GM23338 (cell line): ENCODE measurements at regions not wholly inside any gene's neighbourhood (a gene's known extent, or its start where the extent isn't known, plus 50 kb on each side); places are given as distances from the start of the nearest gene placed in this dataset.
A peak's percentile ranks its signal among the peaks of the same experiment; 100 is the strongest.

Experiments used
- ATAC-seq: fragments of 200-7000 bp; cut with Tn5 transposase; 3 replicates; pipeline ENCODE4 v1.9.1; 2020
- DNase-seq: peaks from one replicate; pipeline ENCODE4 v3.0.0-alpha.2; 2015; ENCODE audit warnings: low spot score
- H2AFZ ChIP-seq: fragments of 200-600 bp; sonication (generic); 2 replicates; pipeline ENCODE4 v1.8.0; 2016; ENCODE audit warnings: antibody characterized with exemption, mild to moderate bottlenecking, moderate library complexity
- H3F3A ChIP-seq: fragments of 200-600 bp; sonication (generic); replicated peaks from 2 replicates; pipeline ENCODE4 v1.8.0; 2017; ENCODE audit warnings: antibody characterized with exemption, mixed run types, low read depth
- H3K27ac ChIP-seq: fragments of 200-600 bp; sonication (generic); 2 replicates; pipeline ENCODE4 v1.6.1; 2016; ENCODE audit warnings: low read depth
- H3K27me3 ChIP-seq: fragments of 200-600 bp; sonication (generic); 2 replicates; pipeline ENCODE4 v1.8.0; 2016; ENCODE audit warnings: mild to moderate bottlenecking, mixed run types, moderate library complexity; ENCODE audit not compliant: insufficient read depth
- H3K36me3 ChIP-seq: fragments of 200-600 bp; sonication (generic); 2 replicates; pipeline ENCODE4 v1.8.0; 2016; ENCODE audit warnings: mild to moderate bottlenecking; ENCODE audit not compliant: insufficient read depth
- H3K4me1 ChIP-seq: fragments of 200-600 bp; sonication (generic); 2 replicates; pipeline ENCODE4 v1.8.0; 2016; ENCODE audit warnings: mild to moderate bottlenecking, moderate library complexity; ENCODE audit not compliant: insufficient read depth
- H3K4me2 ChIP-seq: fragments of 200-600 bp; sonication (generic); 2 replicates; pipeline ENCODE4 v1.7.1; 2017; ENCODE audit warnings: mixed run types
- H3K4me3 ChIP-seq: fragments of 200-600 bp; sonication (generic); 2 replicates; pipeline ENCODE4 v1.6.1; 2016; ENCODE audit warnings: mixed run types
- H3K79me2 ChIP-seq: fragments of 200-600 bp; sonication (generic); replicated peaks from 2 replicates; pipeline ENCODE4 v1.8.0; 2017; ENCODE audit warnings: mild to moderate bottlenecking; ENCODE audit not compliant: insufficient read depth
- H3K9me2 ChIP-seq: fragments of 200-600 bp; sonication (generic); 2 replicates; pipeline ENCODE4 v1.8.0; 2017; ENCODE audit not compliant: insufficient read depth
- H4K20me1 ChIP-seq: fragments of 200-600 bp; sonication (generic); replicated peaks from 2 replicates; pipeline ENCODE4 v1.8.0; 2017; ENCODE audit warnings: mild to moderate bottlenecking; ENCODE audit not compliant: insufficient read depth
- H3K27ac Mint-ChIP-seq: 2 replicates; pipeline ENCODE4 v1.8.0; 2020; ENCODE audit warnings: inconsistent platforms, mild to moderate bottlenecking, moderate library complexity, mixed read lengths
- H3K27me3 Mint-ChIP-seq: 3 replicates; pipeline ENCODE4 v1.8.0; 2022; ENCODE audit warnings: low read depth, mild to moderate bottlenecking, moderate library complexity, mixed read lengths, inconsistent platforms; ENCODE audit not compliant: insufficient read depth, poor library complexity
- H3K36me3 Mint-ChIP-seq: 3 replicates; pipeline ENCODE4 v1.8.0; 2021; ENCODE audit warnings: low read depth, mild to moderate bottlenecking, inconsistent platforms, moderate library complexity, mixed read lengths
- H3K4me1 Mint-ChIP-seq: 3 replicates; pipeline ENCODE4 v1.8.0; 2020; ENCODE audit warnings: mild to moderate bottlenecking, inconsistent platforms, mixed read lengths
- H3K4me3 Mint-ChIP-seq: 3 replicates; pipeline ENCODE4 v1.8.0; 2021; ENCODE audit warnings: moderate library complexity, mild to moderate bottlenecking, inconsistent platforms, mixed read lengths
- H3K9me3 Mint-ChIP-seq: 3 replicates; pipeline ENCODE4 v1.8.0; 2020; ENCODE audit warnings: moderate library complexity, mild to moderate bottlenecking, inconsistent platforms, mixed read lengths
- CREB1 ChIP-seq: fragments of 250-450 bp; sonication (Bioruptor Pico); IDR thresholded peaks from 2 replicates; pipeline ENCODE4 v1.5.0; 2020; ENCODE audit warnings: low read depth, mild to moderate bottlenecking, moderate library complexity
- EZH2 ChIP-seq: fragments of 200-600 bp; sonication (generic); IDR thresholded peaks from one replicate; pipeline ENCODE4 v1.8.0; 2017; ENCODE audit warnings: antibody characterized with exemption, mild to moderate bottlenecking, low read depth; ENCODE audit not compliant: unreplicated experiment
- EZH2phosphoT487 ChIP-seq: fragments of 200-600 bp; sonication (generic); IDR thresholded peaks from one replicate; pipeline ENCODE4 v1.8.1; 2018; ENCODE audit warnings: antibody characterized with exemption; ENCODE audit not compliant: unreplicated experiment
- JUNB ChIP-seq: IDR thresholded peaks from one replicate; pipeline ENCODE4 v1.6.1; 2016; ENCODE audit warnings: antibody characterized with exemption; ENCODE audit not compliant: unreplicated experiment
- NANOG ChIP-seq: IDR thresholded peaks from 2 replicates; pipeline ENCODE4 v1.6.1; 2016; ENCODE audit warnings: antibody characterized with exemption, borderline replicate concordance
- POLR2AphosphoS5 ChIP-seq: IDR thresholded peaks from 2 replicates; pipeline ENCODE4 v1.6.1; 2016; ENCODE audit warnings: antibody characterized with exemption, low read depth
- STAT1 ChIP-seq: IDR thresholded peaks from one replicate; pipeline ENCODE4 v1.6.1; 2016; ENCODE audit warnings: antibody characterized with exemption; ENCODE audit not compliant: unreplicated experiment
- ZNF114 ChIP-seq: fragments of 250-450 bp; sonication (Bioruptor Pico); IDR thresholded peaks from 2 replicates; pipeline ENCODE4 v1.5.0; 2020; ENCODE audit warnings: mild to moderate bottlenecking, moderate library complexity
- TF ChIP-seq, protein P1 (sequence below): IDR thresholded peaks from one replicate; pipeline ENCODE4 v1.6.1; 2018; ENCODE audit warnings: antibody characterized with exemption; ENCODE audit not compliant: unreplicated experiment

DNA sequence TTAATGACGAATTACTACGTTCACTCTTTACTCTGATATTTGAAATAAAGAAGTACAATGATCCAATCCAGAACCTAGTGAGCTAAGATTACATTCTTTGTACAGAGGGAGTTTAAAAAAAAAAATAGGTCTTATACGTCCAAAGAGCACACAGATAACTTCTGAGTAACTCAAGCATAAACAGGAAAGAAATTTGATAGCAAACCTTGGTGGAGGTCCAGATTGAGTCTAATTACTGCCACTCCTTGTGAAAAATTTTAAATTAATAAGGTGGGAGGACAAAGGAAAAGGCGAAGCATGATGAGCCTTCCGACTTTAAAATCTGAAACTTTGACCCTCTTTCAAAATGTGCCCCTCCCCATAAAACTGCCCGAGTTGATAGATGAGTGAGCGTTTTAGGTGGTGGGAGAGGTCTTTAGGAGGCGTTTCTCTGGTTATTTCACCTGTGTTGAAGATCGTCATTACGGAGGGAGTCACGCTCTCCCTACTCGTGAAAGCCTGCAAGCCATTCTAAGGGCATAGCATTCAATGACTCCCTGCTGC is 127.0 kb upstream of the ROBO2 start:
- H3K4me1 Mint-ChIP-seq, result peaks cover 11% of the 10 kb centered on the region
- Histone ChIP-seq H3K4me3 (no peak overlapping the region), H3K27me3 (no peaks in the 10 kb centered on the region), H2AFZ (no peak overlapping the region), H3K4me2 (no peak overlapping the region), H3K9me2 (no peaks in the 10 kb centered on the region), H3K36me3 (no peaks in the 10 kb centered on the region), H3K27ac (no peak overlapping the region), H3K4me1 (peaks cover 6% of the 10 kb centered on the region; the same call in 1 of the 2 replicates), H4K20me1 (no peaks in the 10 kb centered on the region), H3K79me2 (no peaks in the 10 kb centered on the region), H3F3A (no peaks in the 10 kb centered on the region)
- DNase-seq, result no peak
- no peak overlapping the region for H3K4me3 Mint-ChIP-seq
- H3K9me3 Mint-ChIP-seq, result no peaks in the 10 kb centered on the region
- H3K27me3 Mint-ChIP-seq, result peaks cover 1% of the 10 kb centered on the region
- no peaks in the 10 kb centered on the region for H3K36me3 Mint-ChIP-seq
- no peak for ATAC-seq
- no peak overlapping the region for H3K27ac Mint-ChIP-seq
- no peak for TF ChIP-seq ZNF114 (CRISPR knock-in tag)
- no peak for TF ChIP-seq NANOG
- TF ChIP-seq EZH2, result no peak
- no peak for TF ChIP-seq POLR2AphosphoS5
- TF ChIP-seq JUNB, result no peak
- TF ChIP-seq CREB1 (CRISPR knock-in tag), result no peak
- TF ChIP-seq EZH2phosphoT487, result no peak
- TF ChIP-seq, protein P1, sequence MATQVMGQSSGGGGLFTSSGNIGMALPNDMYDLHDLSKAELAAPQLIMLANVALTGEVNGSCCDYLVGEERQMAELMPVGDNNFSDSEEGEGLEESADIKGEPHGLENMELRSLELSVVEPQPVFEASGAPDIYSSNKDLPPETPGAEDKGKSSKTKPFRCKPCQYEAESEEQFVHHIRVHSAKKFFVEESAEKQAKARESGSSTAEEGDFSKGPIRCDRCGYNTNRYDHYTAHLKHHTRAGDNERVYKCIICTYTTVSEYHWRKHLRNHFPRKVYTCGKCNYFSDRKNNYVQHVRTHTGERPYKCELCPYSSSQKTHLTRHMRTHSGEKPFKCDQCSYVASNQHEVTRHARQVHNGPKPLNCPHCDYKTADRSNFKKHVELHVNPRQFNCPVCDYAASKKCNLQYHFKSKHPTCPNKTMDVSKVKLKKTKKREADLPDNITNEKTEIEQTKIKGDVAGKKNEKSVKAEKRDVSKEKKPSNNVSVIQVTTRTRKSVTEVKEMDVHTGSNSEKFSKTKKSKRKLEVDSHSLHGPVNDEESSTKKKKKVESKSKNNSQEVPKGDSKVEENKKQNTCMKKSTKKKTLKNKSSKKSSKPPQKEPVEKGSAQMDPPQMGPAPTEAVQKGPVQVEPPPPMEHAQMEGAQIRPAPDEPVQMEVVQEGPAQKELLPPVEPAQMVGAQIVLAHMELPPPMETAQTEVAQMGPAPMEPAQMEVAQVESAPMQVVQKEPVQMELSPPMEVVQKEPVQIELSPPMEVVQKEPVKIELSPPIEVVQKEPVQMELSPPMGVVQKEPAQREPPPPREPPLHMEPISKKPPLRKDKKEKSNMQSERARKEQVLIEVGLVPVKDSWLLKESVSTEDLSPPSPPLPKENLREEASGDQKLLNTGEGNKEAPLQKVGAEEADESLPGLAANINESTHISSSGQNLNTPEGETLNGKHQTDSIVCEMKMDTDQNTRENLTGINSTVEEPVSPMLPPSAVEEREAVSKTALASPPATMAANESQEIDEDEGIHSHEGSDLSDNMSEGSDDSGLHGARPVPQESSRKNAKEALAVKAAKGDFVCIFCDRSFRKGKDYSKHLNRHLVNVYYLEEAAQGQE, result no peak
- no peak for TF ChIP-seq STAT1

DNA sequence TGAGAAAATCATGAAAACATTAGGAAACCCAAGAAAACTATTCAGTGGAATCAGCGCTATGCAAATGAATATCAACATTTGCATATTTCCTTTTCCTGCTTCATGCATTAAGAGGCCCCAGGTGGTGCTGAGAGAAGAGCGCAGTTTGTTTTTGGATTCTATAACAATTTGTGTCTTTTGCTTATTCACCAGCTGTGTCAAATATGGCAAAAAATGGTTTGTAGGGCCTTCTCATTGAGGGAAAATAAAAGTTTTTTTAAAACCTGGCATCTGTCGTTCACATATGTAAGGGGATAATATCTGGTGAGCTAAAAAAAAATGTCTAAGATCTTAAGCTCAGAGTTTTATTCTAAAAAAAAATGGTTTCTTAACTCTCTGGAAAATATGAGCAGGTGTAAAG is 122.5 kb upstream of the ROBO2 start:
- Histone ChIP-seq H3K4me1 (peaks cover 6% of the 10 kb centered on the region; the same call in 1 of the 2 replicates), H3K36me3 (no peaks in the 10 kb centered on the region), H4K20me1 (no peaks in the 10 kb centered on the region), H3K27ac (no peak overlapping the region), H2AFZ (no peak overlapping the region), H3K27me3 (no peaks in the 10 kb centered on the region), H3K9me2 (no peaks in the 10 kb centered on the region), H3F3A (no peaks in the 10 kb centered on the region), H3K79me2 (no peaks in the 10 kb centered on the region), H3K4me2 (no peak overlapping the region), H3K4me3 (no peak overlapping the region)
- Mint-ChIP-seq H3K9me3 (no peaks in the 10 kb centered on the region), H3K27ac (peak overlapping the region; percentile 55), H3K4me3 (no peak overlapping the region), H3K27me3 (peaks cover 1% of the 10 kb centered on the region), H3K36me3 (no peaks in the 10 kb centered on the region), H3K4me1 (peaks cover 15% of the 10 kb centered on the region)
- DNase-seq (peak; percentile 13), ATAC-seq (no peak)
- TF ChIP-seq CREB1 (CRISPR knock-in tag), result no peak
- TF ChIP-seq ZNF114 (CRISPR knock-in tag), result no peak
- TF ChIP-seq, protein P1, result no peak
